Adrenal gland (tissue), 5 donors: ENCODE measurements at regions not wholly inside any gene's neighbourhood (a gene's known extent, or its start where the extent isn't known, plus 50 kb on each side); places are given as distances from the start of the nearest gene placed in this dataset.

Source experiments
- CTCF ChIP-seq, 6 experiments: fragments of 450-650 bp in 4 of 6; fragments of 200-600 bp in 2 of 6; sonication (generic) in 1 of 6; IDR thresholded peaks; 1 replicate in 5 of 6; 2 replicates in 1 of 6; pipeline versions ENCODE4 v1.5.1 to v1.8.0; 2016 to 2021; ENCODE audit warnings: antibody characterized with exemption in 6 of 6, mild to moderate bottlenecking in 2 of 6, moderate library complexity in 1 of 6
- POLR2A ChIP-seq, 2 donors: fragments of 450-650 bp; IDR thresholded peaks; one replicate each; pipeline ENCODE4 v1.6.1; 2017; ENCODE audit warnings: antibody characterized with exemption in 2 of 2, mild to moderate bottlenecking in 2 of 2, moderate library complexity in 1 of 2
- donor health status: DM: no; HTN: no; CAD: no.

- TF ChIP-seq CTCF (IDR thresholded peaks at IDR 0.05) (no peak), POLR2A (IDR thresholded peaks at IDR 0.05) (no peak)
These were observed 60.8 kb upstream of the FOXF1 start for GRCh38 chr16:86449446-86450095.
